Fibroblast of lung (primary cell): ENCODE measurements at regions not wholly inside any gene's neighbourhood (a gene's known extent, or its start where the extent isn't known, plus 50 kb on each side); places are given as distances from the start of the nearest gene placed in this dataset.

Experiments
- DNase-seq, 2 donors: peaks; one replicate each; pipeline versions ENCODE4 v3.0.0 to v3.0.0-alpha.2; 2010; ENCODE audit warnings: low read depth in 2 of 2
- H2AFZ ChIP-seq: 2 replicates; pipeline ENCODE4 v1.5.1; 2012; ENCODE audit warnings: low read length, control low read depth, inconsistent platforms
- H3K27ac ChIP-seq: 2 replicates; pipeline ENCODE4 v1.5.1; 2011; ENCODE audit warnings: low read length, control low read depth; ENCODE audit not compliant: insufficient read depth
- H3K27me3 ChIP-seq: 2 replicates; pipeline ENCODE4 v1.5.1; 2011; ENCODE audit warnings: mild to moderate bottlenecking, low read length; ENCODE audit not compliant: control insufficient read depth, insufficient read depth
- H3K36me3 ChIP-seq: 2 replicates; pipeline ENCODE4 v1.5.1; 2011; ENCODE audit warnings: low read length; ENCODE audit not compliant: control insufficient read depth, insufficient read depth
- H3K4me1 ChIP-seq: 2 replicates; pipeline ENCODE4 v1.5.1; 2011; ENCODE audit warnings: low read length; ENCODE audit not compliant: control insufficient read depth, insufficient read depth; ENCODE audit errors: extremely low read depth
- H3K4me2 ChIP-seq: 2 replicates; pipeline ENCODE4 v1.5.1; 2011; ENCODE audit warnings: low read length, control low read depth; ENCODE audit not compliant: insufficient read depth; ENCODE audit errors: extremely low read depth
- H3K4me3 ChIP-seq, 4 experiments: fragments of 200-600 bp in 1 of 4; sonication (generic) in 1 of 4; replicated peaks in 1 of 4; 2 replicates each; pipeline ENCODE4 v1.5.1; 2011 to 2016; ENCODE audit warnings: low read length in 4 of 4, low read depth in 3 of 4, mild to moderate bottlenecking in 3 of 4, control low read depth in 2 of 4, inconsistent platforms in 1 of 4, mixed read lengths in 1 of 4; ENCODE audit not compliant: insufficient read depth in 1 of 4; ENCODE audit errors: control extremely low read depth in 1 of 4
- H3K79me2 ChIP-seq: 2 replicates; pipeline ENCODE4 v1.5.1; 2012; ENCODE audit warnings: mild to moderate bottlenecking, low read length, inconsistent platforms; ENCODE audit not compliant: control insufficient read depth, insufficient read depth
- H3K9ac ChIP-seq: 2 replicates; pipeline ENCODE4 v1.5.1; 2011; ENCODE audit warnings: mild to moderate bottlenecking, low read length, control low read depth; ENCODE audit not compliant: insufficient read depth
- H3K9me3 ChIP-seq: 2 replicates; pipeline ENCODE4 v1.5.1; 2012; ENCODE audit warnings: low read depth, low read length; ENCODE audit not compliant: control insufficient read depth, insufficient read depth
- H4K20me1 ChIP-seq: 2 replicates; pipeline ENCODE4 v1.5.1; 2011; ENCODE audit warnings: low read length; ENCODE audit not compliant: control insufficient read depth, insufficient read depth; ENCODE audit errors: extremely low read depth
- CTCF ChIP-seq, 2 donors: IDR thresholded peaks in 1 of 2; conservative IDR thresholded peaks in 1 of 2; 1 replicate in 1 of 2; 2 replicates in 1 of 2; pipeline ENCODE4 v1.5.1; 2011 to 2012; ENCODE audit warnings: low read length in 2 of 2, control low read depth in 1 of 2, inconsistent platforms in 1 of 2, low read depth in 1 of 2, mild to moderate bottlenecking in 1 of 2
- EZH2 ChIP-seq: IDR thresholded peaks from 2 replicates; pipeline ENCODE4 v1.5.1; 2012; ENCODE audit warnings: low read length, control low read depth, mild to moderate bottlenecking; ENCODE audit errors: missing control alignments

DNA sequence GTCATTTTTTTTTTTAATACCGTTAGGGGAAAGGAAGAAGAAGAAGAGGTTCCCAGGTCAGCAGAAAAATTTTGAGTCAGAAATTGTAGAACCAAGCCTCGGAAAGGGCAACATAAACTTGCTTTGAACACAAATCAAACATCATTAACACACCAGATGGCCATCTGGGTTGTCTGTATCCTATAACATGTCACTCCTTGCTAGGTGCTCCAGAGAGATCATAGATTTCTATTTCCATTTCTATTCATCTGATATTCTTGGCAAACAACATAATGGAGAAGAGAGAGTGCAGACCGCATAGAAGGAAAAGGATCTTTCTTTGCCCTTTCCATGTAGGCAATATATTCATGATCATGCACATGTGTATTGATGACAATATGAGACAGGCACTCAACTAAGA is 129.5 kb upstream of the STT3B start:
- Histone ChIP-seq H3K4me1 (no peaks in the 10 kb centered on the region), H3K4me2 (no peak overlapping the region), H3K27ac (no peak overlapping the region), H3K36me3 (no peaks in the 10 kb centered on the region), H3K9me3 (no peaks in the 10 kb centered on the region), H3K4me3 (no peak overlapping the region), H3K9ac (no peak overlapping the region), H2AFZ (no peak overlapping the region), H3K27me3 (no peaks in the 10 kb centered on the region), H4K20me1 (no peaks in the 10 kb centered on the region), H3K79me2 (no peaks in the 10 kb centered on the region)
- no peak for TF ChIP-seq CTCF (conservative IDR thresholded peaks at IDR 0.05 in 1 of 2, IDR thresholded peaks at IDR 0.05 in 1 of 2; ENCODE audit: low read depth in 1 of 2, low read length in 2 of 2)
- TF ChIP-seq EZH2: no peak
- DNase-seq: no peak

DNA sequence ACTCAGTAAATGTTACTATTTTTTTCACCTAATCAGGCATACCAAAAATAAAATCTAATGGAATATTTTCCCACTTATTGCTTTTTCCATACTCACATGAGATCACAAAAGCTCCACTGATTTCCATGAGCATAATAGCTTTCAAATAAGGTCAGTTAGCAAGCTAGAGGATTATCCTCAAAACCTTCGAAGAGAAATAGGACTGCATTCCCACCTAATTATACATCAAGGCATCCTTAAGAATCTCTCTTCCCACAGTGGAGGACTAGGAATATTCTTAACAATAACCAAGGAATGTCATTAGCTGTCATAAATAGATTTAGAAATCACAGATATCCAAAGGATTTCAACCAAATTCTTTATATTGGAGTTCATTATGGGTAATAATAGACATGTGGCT is 127.9 kb upstream of the STT3B start:
- TF ChIP-seq CTCF (conservative IDR thresholded peaks at IDR 0.05 in 1 of 2, IDR thresholded peaks at IDR 0.05 in 1 of 2; ENCODE audit: low read depth in 1 of 2, low read length in 2 of 2): no peak
- no peak for TF ChIP-seq EZH2
- Histone ChIP-seq H3K27ac (no peak overlapping the region), H3K4me1 (no peaks in the 10 kb centered on the region), H3K9ac (no peak overlapping the region), H3K4me3 (no peak overlapping the region), H3K9me3 (no peaks in the 10 kb centered on the region), H2AFZ (no peak overlapping the region), H3K36me3 (no peaks in the 10 kb centered on the region), H4K20me1 (no peaks in the 10 kb centered on the region), H3K27me3 (no peaks in the 10 kb centered on the region), H3K79me2 (no peaks in the 10 kb centered on the region), H3K4me2 (no peak overlapping the region)
- no peak for DNase-seq

DNA sequence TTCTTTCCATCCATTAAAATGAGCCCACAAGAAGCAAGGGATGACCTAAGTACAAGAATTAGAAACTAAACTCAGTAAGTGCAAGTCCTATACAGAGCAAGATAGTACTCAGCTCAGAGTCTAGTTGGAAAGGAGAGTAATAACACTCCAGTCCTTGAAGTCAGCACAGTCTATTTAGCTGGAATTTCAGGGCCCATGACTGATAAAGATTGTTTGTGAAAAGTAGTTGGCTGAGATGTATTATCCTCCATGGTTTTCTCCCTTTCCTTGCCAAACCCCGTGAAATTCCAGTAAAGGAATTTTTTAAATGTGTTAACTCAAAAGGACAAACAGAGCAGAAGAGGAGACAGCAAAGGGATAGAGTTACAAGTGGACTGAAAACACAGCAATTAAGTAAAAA is 127.2 kb upstream of the STT3B start:
- H3K79me2 ChIP-seq: no peaks in the 10 kb centered on the region
- H2AFZ ChIP-seq: no peak overlapping the region
- no peaks in the 10 kb centered on the region for H3K9me3 ChIP-seq
- H3K27ac ChIP-seq: no peak overlapping the region
- peak in 1 of 2 donors; percentile 74 for DNase-seq
- no peaks in the 10 kb centered on the region for H3K27me3 ChIP-seq
- no peak overlapping the region for H3K4me2 ChIP-seq
- no peak for TF ChIP-seq CTCF (conservative IDR thresholded peaks at IDR 0.05 in 1 of 2, IDR thresholded peaks at IDR 0.05 in 1 of 2; ENCODE audit: low read depth in 1 of 2, low read length in 2 of 2)
- no peak for TF ChIP-seq EZH2
- no peaks in the 10 kb centered on the region for H3K36me3 ChIP-seq
- no peak overlapping the region for H3K9ac ChIP-seq
- no peaks in the 10 kb centered on the region for H4K20me1 ChIP-seq
- H3K4me1 ChIP-seq: no peaks in the 10 kb centered on the region
- no peak overlapping the region for H3K4me3 ChIP-seq
